ENCODE measurements at regions not wholly inside any gene's neighbourhood (a gene's known extent, or its start where the extent isn't known, plus 50 kb on each side); places are given as distances from the start of the nearest gene placed in this dataset.

DNA sequence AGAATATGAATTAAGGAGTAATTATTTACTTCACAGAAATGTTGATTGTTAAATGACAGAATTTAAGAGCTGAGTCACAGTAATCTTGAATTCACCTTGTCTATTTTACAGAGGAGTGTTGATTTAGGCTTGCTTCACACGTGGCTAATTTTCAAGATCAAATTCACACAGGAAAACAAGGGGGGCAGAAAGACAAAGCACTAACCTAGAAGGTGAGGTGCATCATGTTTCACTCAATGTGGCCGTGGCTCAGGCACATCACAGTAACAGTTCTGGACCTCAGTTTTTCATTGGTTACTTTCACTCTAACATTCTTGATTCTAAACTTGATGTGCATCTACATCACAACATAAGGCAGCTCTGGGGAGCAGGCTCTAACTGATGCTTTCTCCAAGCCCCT lies 69.6 kb upstream of the GNAQ start:
- TF ChIP-seq, protein P1, sequence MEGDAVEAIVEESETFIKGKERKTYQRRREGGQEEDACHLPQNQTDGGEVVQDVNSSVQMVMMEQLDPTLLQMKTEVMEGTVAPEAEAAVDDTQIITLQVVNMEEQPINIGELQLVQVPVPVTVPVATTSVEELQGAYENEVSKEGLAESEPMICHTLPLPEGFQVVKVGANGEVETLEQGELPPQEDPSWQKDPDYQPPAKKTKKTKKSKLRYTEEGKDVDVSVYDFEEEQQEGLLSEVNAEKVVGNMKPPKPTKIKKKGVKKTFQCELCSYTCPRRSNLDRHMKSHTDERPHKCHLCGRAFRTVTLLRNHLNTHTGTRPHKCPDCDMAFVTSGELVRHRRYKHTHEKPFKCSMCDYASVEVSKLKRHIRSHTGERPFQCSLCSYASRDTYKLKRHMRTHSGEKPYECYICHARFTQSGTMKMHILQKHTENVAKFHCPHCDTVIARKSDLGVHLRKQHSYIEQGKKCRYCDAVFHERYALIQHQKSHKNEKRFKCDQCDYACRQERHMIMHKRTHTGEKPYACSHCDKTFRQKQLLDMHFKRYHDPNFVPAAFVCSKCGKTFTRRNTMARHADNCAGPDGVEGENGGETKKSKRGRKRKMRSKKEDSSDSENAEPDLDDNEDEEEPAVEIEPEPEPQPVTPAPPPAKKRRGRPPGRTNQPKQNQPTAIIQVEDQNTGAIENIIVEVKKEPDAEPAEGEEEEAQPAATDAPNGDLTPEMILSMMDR (conservative IDR thresholded peaks at IDR 0.05; ENCODE audit: low read length), result no peak
- no peak for TF ChIP-seq EZH2phosphoT487 (IDR thresholded peaks at IDR 0.05; ENCODE audit: borderline replicate concordance)

Data from Loucy (cell line).